Neural cell (in vitro differentiated cells): ENCODE measurements at regions not wholly inside any gene's neighbourhood (a gene's known extent, or its start where the extent isn't known, plus 50 kb on each side); places are given as distances from the start of the nearest gene placed in this dataset.

Source experiments
- H2AFZ ChIP-seq: fragments of 200-600, 300-800 bp; sonication (generic), shearing (Covaris generic); 2 replicates; pipeline ENCODE4 v1.6.0; 2014; ENCODE audit warnings: low read depth, mild to moderate bottlenecking, antibody characterized with exemption, low read length, moderate library complexity
- H3F3A ChIP-seq: fragments of 200-600 bp; shearing (Covaris generic); 2 replicates; pipeline ENCODE4 v1.6.1; 2016; ENCODE audit warnings: mild to moderate bottlenecking, moderate library complexity, mixed read lengths, antibody characterized with exemption, low read length; ENCODE audit not compliant: insufficient read depth, poor library complexity, severe bottlenecking
- H3K27ac ChIP-seq: fragments of 200-600, 300-800 bp; sonication (generic), shearing (Covaris generic); 2 replicates; pipeline ENCODE4 v1.5.1; 2014; ENCODE audit warnings: mild to moderate bottlenecking, low read length, moderate library complexity
- H3K27me3 ChIP-seq: fragments of 300-800, 200-600 bp; sonication (generic), shearing (Covaris generic); 2 replicates; pipeline ENCODE4 v1.6.0; 2014; ENCODE audit warnings: mild to moderate bottlenecking, low read depth, low read length, moderate library complexity; ENCODE audit not compliant: insufficient read depth
- H3K36me3 ChIP-seq: fragments of 300-800, 200-600 bp; sonication (generic), shearing (Covaris generic); 2 replicates; pipeline ENCODE4 v1.5.1; 2014; ENCODE audit warnings: mild to moderate bottlenecking, antibody characterized with exemption, low read length, moderate library complexity; ENCODE audit not compliant: insufficient read depth
- H3K4me2 ChIP-seq: fragments of 300-800, 200-600 bp; sonication (generic), shearing (Covaris generic); 2 replicates; pipeline ENCODE4 v1.6.0; 2014; ENCODE audit warnings: mild to moderate bottlenecking, low read length
- H3K4me3 ChIP-seq: fragments of 300-800, 200-600 bp; sonication (generic), shearing (Covaris generic); 2 replicates; pipeline ENCODE4 v1.5.1; 2014; ENCODE audit warnings: mild to moderate bottlenecking, low read length, moderate library complexity
- H3K79me2 ChIP-seq: fragments of 200-600 bp; shearing (Covaris generic); replicated peaks from 2 replicates; pipeline ENCODE4 v1.6.0; 2014; ENCODE audit warnings: mild to moderate bottlenecking, low read length, moderate library complexity; ENCODE audit not compliant: insufficient read depth
- H3K9ac ChIP-seq: fragments of 300-800, 200-600 bp; sonication (generic), shearing (Covaris generic); 2 replicates; pipeline ENCODE4 v1.6.1; 2016; ENCODE audit warnings: mild to moderate bottlenecking, low read length, mixed read lengths
- H3K9me2 ChIP-seq: fragments of 200-600 bp; shearing (Covaris generic); 2 replicates; pipeline ENCODE4 v1.6.1; 2016; ENCODE audit warnings: mild to moderate bottlenecking, low read length, mixed read lengths; ENCODE audit not compliant: insufficient read depth
- H3K9me3 ChIP-seq: fragments of 200-600, 300-800 bp; sonication (generic), shearing (Covaris generic); 2 replicates; pipeline ENCODE4 v1.6.1; 2016; ENCODE audit warnings: mild to moderate bottlenecking, mixed run types, low read length, moderate library complexity, mixed read lengths
- H4K20me1 ChIP-seq: fragments of 200-600 bp; shearing (Covaris generic); 2 replicates; pipeline ENCODE4 v1.6.1; 2016; ENCODE audit warnings: mild to moderate bottlenecking, mixed run types; ENCODE audit not compliant: insufficient read depth
- CTCF ChIP-seq: fragments of 450-650 bp; IDR thresholded peaks from 2 replicates; pipeline ENCODE4 v1.5.1; 2014; ENCODE audit warnings: antibody characterized with exemption, mild to moderate bottlenecking, moderate library complexity; ENCODE audit not compliant: poor library complexity, severe bottlenecking
- EP300 ChIP-seq: fragments of 450-650 bp; conservative IDR thresholded peaks from 2 replicates; pipeline ENCODE4 v1.6.1; 2014; ENCODE audit warnings: antibody characterized with exemption, mild to moderate bottlenecking, moderate library complexity; ENCODE audit not compliant: poor library complexity, severe bottlenecking
- EZH2 ChIP-seq: fragments of 200-600, 300-800 bp; shearing (Covaris generic), sonication (generic); IDR thresholded peaks from 2 replicates; pipeline ENCODE4 v1.6.1; 2014; ENCODE audit warnings: antibody characterized with exemption, low read length, borderline replicate concordance, mild to moderate bottlenecking; ENCODE audit not compliant: insufficient read depth, poor library complexity, severe bottlenecking
- MXI1 ChIP-seq: fragments of 450-650 bp; conservative IDR thresholded peaks from 2 replicates; pipeline ENCODE4 v1.6.1; 2014; ENCODE audit warnings: antibody characterized with exemption, mild to moderate bottlenecking; ENCODE audit not compliant: poor library complexity, severe bottlenecking
- POLR2AphosphoS5 ChIP-seq: IDR thresholded peaks from 2 replicates; pipeline ENCODE4 v1.6.1; 2012
- RAD21 ChIP-seq: fragments of 450-650 bp; conservative IDR thresholded peaks from 2 replicates; pipeline ENCODE4 v1.6.1; 2014; ENCODE audit warnings: antibody characterized with exemption, mild to moderate bottlenecking, moderate library complexity
- REST ChIP-seq: IDR thresholded peaks from 2 replicates; pipeline ENCODE4 v1.6.1; 2012; ENCODE audit warnings: borderline replicate concordance
- SMC3 ChIP-seq: fragments of 450-650 bp; conservative IDR thresholded peaks from 2 replicates; pipeline ENCODE4 v1.6.1; 2014; ENCODE audit warnings: antibody characterized with exemption, mild to moderate bottlenecking, moderate library complexity; ENCODE audit not compliant: poor library complexity
- TAF1 ChIP-seq: IDR thresholded peaks from 2 replicates; pipeline ENCODE4 v1.6.1; 2012; ENCODE audit warnings: low read depth

GRCh38 chr1:194227161-194227560 lies 1040.7 kb upstream of the B3GALT2 start:
- H3K79me2 ChIP-seq: no peaks in the 10 kb centered on the region
- TF ChIP-seq RAD21 (peak; percentile 13), POLR2AphosphoS5 (peak; percentile 35), REST (peak; percentile 95), SMC3 (no peak)
- peak overlapping the region; percentile 19 for H3K27ac ChIP-seq
- H2AFZ ChIP-seq: no peak overlapping the region
- no peak overlapping the region for H3K9ac ChIP-seq
- peak overlapping the region; percentile 26 for H3K4me2 ChIP-seq
- H3K36me3 ChIP-seq: no peaks in the 10 kb centered on the region
- no peaks in the 10 kb centered on the region for H3K9me2 ChIP-seq
- no peaks in the 10 kb centered on the region for H3K27me3 ChIP-seq
- no peak overlapping the region for H3K4me3 ChIP-seq
- no peaks in the 10 kb centered on the region for H4K20me1 ChIP-seq
- no peaks in the 10 kb centered on the region for H3F3A ChIP-seq
- H3K9me3 ChIP-seq: no peaks in the 10 kb centered on the region

DNA sequence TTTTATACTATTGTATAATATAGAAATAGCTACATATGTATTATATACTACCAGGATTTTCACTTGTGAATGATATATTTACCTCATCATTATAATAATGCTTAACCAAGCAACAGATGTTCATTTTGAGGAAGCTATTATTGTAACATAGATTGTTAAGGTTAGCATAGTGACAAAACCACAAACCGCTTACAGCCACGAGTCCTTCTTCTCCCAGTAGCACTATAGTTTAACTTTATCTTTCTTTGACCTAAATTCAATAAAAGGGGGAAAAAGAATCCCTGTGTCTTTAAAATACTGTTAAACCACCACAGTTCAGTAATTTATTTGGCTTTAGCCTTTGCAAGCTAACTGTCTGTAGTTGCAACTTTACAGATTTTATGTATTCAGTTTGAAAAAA lies 1039.4 kb upstream of the B3GALT2 start:
- no peak overlapping the region for H3K27ac ChIP-seq
- no peaks in the 10 kb centered on the region for H3K9me2 ChIP-seq
- no peaks in the 10 kb centered on the region for H3K9me3 ChIP-seq
- H2AFZ ChIP-seq: no peak overlapping the region
- no peak overlapping the region for H3K4me3 ChIP-seq
- H3K4me2 ChIP-seq: no peak overlapping the region
- TF ChIP-seq RAD21 (no peak), REST (no peak), EZH2 (no peak), MXI1 (no peak), EP300 (no peak), CTCF (no peak), TAF1 (no peak), SMC3 (no peak), POLR2AphosphoS5 (no peak)
- H3K27me3 ChIP-seq: no peaks in the 10 kb centered on the region
- H3K9ac ChIP-seq: no peak overlapping the region
- no peaks in the 10 kb centered on the region for H4K20me1 ChIP-seq
- H3K79me2 ChIP-seq: no peaks in the 10 kb centered on the region
- H3K36me3 ChIP-seq: no peaks in the 10 kb centered on the region
- H3F3A ChIP-seq: no peaks in the 10 kb centered on the region
